ENCODE measurements at regions not wholly inside any gene's neighbourhood (a gene's known extent, or its start where the extent isn't known, plus 50 kb on each side); places are given as distances from the start of the nearest gene placed in this dataset.

- no peaks in the 10 kb centered on the region for H3K36me3 ChIP-seq (ENCODE audit: control insufficient read depth in 3 of 3, insufficient read depth in 3 of 3, low read length in 3 of 3)
- H3K4me3 ChIP-seq (ENCODE audit: low read length in 3 of 3) = no peak overlapping the region
These were observed 506.6 kb upstream of the TMEM132C start for GRCh38 chr12:127760357-127760756.

GRCh38 chr12:127760996-127761395, 506.0 kb upstream of the TMEM132C start:
- no peaks in the 10 kb centered on the region for H3K27me3 ChIP-seq (ENCODE audit: control insufficient read depth in 3 of 3, insufficient read depth in 3 of 3, low read length in 3 of 3)
- H3K4me3 ChIP-seq (ENCODE audit: low read length in 3 of 3) = no peak overlapping the region
- no peak overlapping the region for H3K9ac ChIP-seq (ENCODE audit: low read depth in 1 of 3, low read length in 3 of 3)
- H3K27ac ChIP-seq (ENCODE audit: low read depth, low read length) = no peak overlapping the region
- peaks cover 0 to 5% (median 4%) of the 10 kb centered on the region in 3 donors for H3K9me3 ChIP-seq (ENCODE audit: control insufficient read depth in 3 of 3, low read length in 3 of 3)
- H3K36me3 ChIP-seq (ENCODE audit: control insufficient read depth in 3 of 3, insufficient read depth in 3 of 3, low read length in 3 of 3) = no peaks in the 10 kb centered on the region
- H3K4me1 ChIP-seq (ENCODE audit: control insufficient read depth in 3 of 3, insufficient read depth in 3 of 3, low read length in 3 of 3) = no peaks in the 10 kb centered on the region

More at GRCh38 chr12:127760357-127760756, 506.6 kb upstream of the TMEM132C start:
- H3K9ac ChIP-seq (ENCODE audit: low read depth in 1 of 3, low read length in 3 of 3) = no peak overlapping the region
- peaks cover 0 to 5% (median 4%) of the 10 kb centered on the region in 3 donors for H3K9me3 ChIP-seq (ENCODE audit: control insufficient read depth in 3 of 3, low read length in 3 of 3)
- no peaks in the 10 kb centered on the region for H3K27me3 ChIP-seq (ENCODE audit: control insufficient read depth in 3 of 3, insufficient read depth in 3 of 3, low read length in 3 of 3)
- no peak overlapping the region for H3K27ac ChIP-seq (ENCODE audit: low read depth, low read length)
- H3K4me1 ChIP-seq (ENCODE audit: control insufficient read depth in 3 of 3, insufficient read depth in 3 of 3, low read length in 3 of 3) = no peaks in the 10 kb centered on the region

- Histone ChIP-seq H3K9ac (ENCODE audit: low read depth in 1 of 3, low read length in 3 of 3) (no peak overlapping the region), H3K27ac (ENCODE audit: low read depth, low read length) (no peak overlapping the region), H3K27me3 (ENCODE audit: control insufficient read depth in 3 of 3, insufficient read depth in 3 of 3, low read length in 3 of 3) (no peaks in the 10 kb centered on the region), H3K36me3 (ENCODE audit: control insufficient read depth in 3 of 3, insufficient read depth in 3 of 3, low read length in 3 of 3) (no peaks in the 10 kb centered on the region), H3K9me3 (ENCODE audit: control insufficient read depth in 3 of 3, low read length in 3 of 3) (peaks cover 0 to 5% (median 4%) of the 10 kb centered on the region in 3 donors), H3K4me3 (ENCODE audit: low read length in 3 of 3) (no peak overlapping the region), H3K4me1 (ENCODE audit: control insufficient read depth in 3 of 3, insufficient read depth in 3 of 3, low read length in 3 of 3) (no peaks in the 10 kb centered on the region)
These were observed 505.1 kb upstream of the TMEM132C start for GRCh38 chr12:127761880-127762279.

- no peak overlapping the region for H3K4me3 ChIP-seq (ENCODE audit: low read length in 3 of 3)
- H3K9ac ChIP-seq (ENCODE audit: low read depth in 1 of 3, low read length in 3 of 3) = no peak overlapping the region
- no peaks in the 10 kb centered on the region for H3K4me1 ChIP-seq (ENCODE audit: control insufficient read depth in 3 of 3, insufficient read depth in 3 of 3, low read length in 3 of 3)
- no peak overlapping the region for H3K27ac ChIP-seq (ENCODE audit: low read depth, low read length)
- peaks cover 0 to 5% (median 4%) of the 10 kb centered on the region in 3 donors for H3K9me3 ChIP-seq (ENCODE audit: control insufficient read depth in 3 of 3, low read length in 3 of 3)
- H3K27me3 ChIP-seq (ENCODE audit: control insufficient read depth in 3 of 3, insufficient read depth in 3 of 3, low read length in 3 of 3) = no peaks in the 10 kb centered on the region
- no peaks in the 10 kb centered on the region for H3K36me3 ChIP-seq (ENCODE audit: control insufficient read depth in 3 of 3, insufficient read depth in 3 of 3, low read length in 3 of 3)
These were observed 499.3 kb upstream of the TMEM132C start for GRCh38 chr12:127767656-127768055.

- H3K9ac ChIP-seq (ENCODE audit: low read depth in 1 of 3, low read length in 3 of 3) = no peak overlapping the region
- no peak overlapping the region for H3K4me3 ChIP-seq (ENCODE audit: low read length in 3 of 3)
- H3K9me3 ChIP-seq (ENCODE audit: control insufficient read depth in 3 of 3, low read length in 3 of 3) = no peaks in the 10 kb centered on the region
- no peak overlapping the region for H3K27ac ChIP-seq (ENCODE audit: low read depth, low read length)
- H3K27me3 ChIP-seq (ENCODE audit: control insufficient read depth in 3 of 3, insufficient read depth in 3 of 3, low read length in 3 of 3) = no peaks in the 10 kb centered on the region
- no peaks in the 10 kb centered on the region for H3K36me3 ChIP-seq (ENCODE audit: control insufficient read depth in 3 of 3, insufficient read depth in 3 of 3, low read length in 3 of 3)
- H3K4me1 ChIP-seq (ENCODE audit: control insufficient read depth in 3 of 3, insufficient read depth in 3 of 3, low read length in 3 of 3) = no peaks in the 10 kb centered on the region
These were observed 496.9 kb upstream of the TMEM132C start for GRCh38 chr12:127770118-127770517.

GRCh38 chr12:127771546-127771945, 495.4 kb upstream of the TMEM132C start:
- Histone ChIP-seq H3K4me1 (ENCODE audit: control insufficient read depth in 3 of 3, insufficient read depth in 3 of 3, low read length in 3 of 3) (no peaks in the 10 kb centered on the region), H3K9me3 (ENCODE audit: control insufficient read depth in 3 of 3, low read length in 3 of 3) (no peaks in the 10 kb centered on the region), H3K27me3 (ENCODE audit: control insufficient read depth in 3 of 3, insufficient read depth in 3 of 3, low read length in 3 of 3) (no peaks in the 10 kb centered on the region), H3K36me3 (ENCODE audit: control insufficient read depth in 3 of 3, insufficient read depth in 3 of 3, low read length in 3 of 3) (no peaks in the 10 kb centered on the region), H3K9ac (ENCODE audit: low read depth in 1 of 3, low read length in 3 of 3) (no peak overlapping the region), H3K4me3 (ENCODE audit: low read length in 3 of 3) (no peak overlapping the region), H3K27ac (ENCODE audit: low read depth, low read length) (no peak overlapping the region)

GRCh38 chr12:127773520-127773919, 493.4 kb upstream of the TMEM132C start:
- Histone ChIP-seq H3K4me1 (ENCODE audit: control insufficient read depth in 3 of 3, insufficient read depth in 3 of 3, low read length in 3 of 3) (no peaks in the 10 kb centered on the region), H3K27ac (ENCODE audit: low read depth, low read length) (no peak overlapping the region), H3K9ac (ENCODE audit: low read depth in 1 of 3, low read length in 3 of 3) (no peak overlapping the region), H3K27me3 (ENCODE audit: control insufficient read depth in 3 of 3, insufficient read depth in 3 of 3, low read length in 3 of 3) (no peaks in the 10 kb centered on the region), H3K4me3 (ENCODE audit: low read length in 3 of 3) (no peak overlapping the region), H3K36me3 (ENCODE audit: control insufficient read depth in 3 of 3, insufficient read depth in 3 of 3, low read length in 3 of 3) (no peaks in the 10 kb centered on the region), H3K9me3 (ENCODE audit: control insufficient read depth in 3 of 3, low read length in 3 of 3) (no peaks in the 10 kb centered on the region)

- Histone ChIP-seq H3K9me3 (ENCODE audit: control insufficient read depth in 3 of 3, low read length in 3 of 3) (no peaks in the 10 kb centered on the region), H3K4me3 (ENCODE audit: low read length in 3 of 3) (no peak overlapping the region), H3K27ac (ENCODE audit: low read depth, low read length) (no peak overlapping the region), H3K36me3 (ENCODE audit: control insufficient read depth in 3 of 3, insufficient read depth in 3 of 3, low read length in 3 of 3) (no peaks in the 10 kb centered on the region), H3K9ac (ENCODE audit: low read depth in 1 of 3, low read length in 3 of 3) (no peak overlapping the region), H3K27me3 (ENCODE audit: control insufficient read depth in 3 of 3, insufficient read depth in 3 of 3, low read length in 3 of 3) (no peaks in the 10 kb centered on the region), H3K4me1 (ENCODE audit: control insufficient read depth in 3 of 3, insufficient read depth in 3 of 3, low read length in 3 of 3) (no peaks in the 10 kb centered on the region)
These were observed 492.1 kb upstream of the TMEM132C start for GRCh38 chr12:127774828-127775227.

- Histone ChIP-seq H3K36me3 (ENCODE audit: control insufficient read depth in 3 of 3, insufficient read depth in 3 of 3, low read length in 3 of 3) (no peaks in the 10 kb centered on the region), H3K4me1 (ENCODE audit: control insufficient read depth in 3 of 3, insufficient read depth in 3 of 3, low read length in 3 of 3) (no peaks in the 10 kb centered on the region), H3K4me3 (ENCODE audit: low read length in 3 of 3) (no peak overlapping the region), H3K27me3 (ENCODE audit: control insufficient read depth in 3 of 3, insufficient read depth in 3 of 3, low read length in 3 of 3) (no peaks in the 10 kb centered on the region), H3K9ac (ENCODE audit: low read depth in 1 of 3, low read length in 3 of 3) (no peak overlapping the region), H3K27ac (ENCODE audit: low read depth, low read length) (no peak overlapping the region), H3K9me3 (ENCODE audit: control insufficient read depth in 3 of 3, low read length in 3 of 3) (no peaks in the 10 kb centered on the region)
These were observed 487.5 kb upstream of the TMEM132C start for GRCh38 chr12:127779301-127780045.

GRCh38 chr12:127780881-127781280, 486.1 kb upstream of the TMEM132C start:
- H3K36me3 ChIP-seq (ENCODE audit: control insufficient read depth in 3 of 3, insufficient read depth in 3 of 3, low read length in 3 of 3) = no peaks in the 10 kb centered on the region
- H3K9me3 ChIP-seq (ENCODE audit: control insufficient read depth in 3 of 3, low read length in 3 of 3) = no peaks in the 10 kb centered on the region
- H3K27me3 ChIP-seq (ENCODE audit: control insufficient read depth in 3 of 3, insufficient read depth in 3 of 3, low read length in 3 of 3) = no peaks in the 10 kb centered on the region

More at GRCh38 chr12:127780881-127781280, 486.1 kb upstream of the TMEM132C start:
- H3K4me1 ChIP-seq (ENCODE audit: control insufficient read depth in 3 of 3, insufficient read depth in 3 of 3, low read length in 3 of 3) = no peaks in the 10 kb centered on the region
- H3K4me3 ChIP-seq (ENCODE audit: low read length in 3 of 3) = no peak overlapping the region
- H3K27ac ChIP-seq (ENCODE audit: low read depth, low read length) = no peak overlapping the region
- no peak overlapping the region for H3K9ac ChIP-seq (ENCODE audit: low read depth in 1 of 3, low read length in 3 of 3)

Data from skeletal muscle tissue (tissue), 3 donors.